AG09319 (cell line): ENCODE measurements at regions not wholly inside any gene's neighbourhood (a gene's known extent, or its start where the extent isn't known, plus 50 kb on each side); places are given as distances from the start of the nearest gene placed in this dataset.

Experiments used
- DNase-seq: peaks from one replicate; pipeline ENCODE4 v3.0.0-alpha.2; 2010; ENCODE audit warnings: low read depth; ENCODE audit errors: extremely low read depth
- CTCF ChIP-seq: IDR thresholded peaks from 2 replicates; pipeline ENCODE4 v1.5.1; 2011; ENCODE audit warnings: low read depth, mild to moderate bottlenecking, inconsistent platforms, low read length, moderate library complexity

GRCh38 chr2:144256996-144257707, 262.8 kb downstream of the ZEB2 start:
- DNase-seq, result peak; percentile 11
- no peak for TF ChIP-seq CTCF

- no peak for TF ChIP-seq CTCF
- no peak for DNase-seq
Observed at GRCh38 chr2:144254342-144255235, 265.3 kb downstream of the ZEB2 start.

- no peak for DNase-seq
- TF ChIP-seq CTCF, result no peak
Observed at GRCh38 chr2:144253743-144254142, 266.2 kb downstream of the ZEB2 start.

- TF ChIP-seq CTCF, result no peak
- no peak for DNase-seq
Observed at GRCh38 chr2:144252694-144253093, 267.2 kb downstream of the ZEB2 start.

GRCh38 chr2:144249035-144249637, 270.8 kb downstream of the ZEB2 start:
- DNase-seq, result no peak

GRCh38 chr2:144248350-144249034, 271.4 kb downstream of the ZEB2 start:
- no peak for DNase-seq
- no peak for TF ChIP-seq CTCF

More at GRCh38 chr2:144249035-144249637, 270.8 kb downstream of the ZEB2 start:
- TF ChIP-seq CTCF, result no peak
